HG02852 (cell line): ENCODE measurements at regions not wholly inside any gene's neighbourhood (a gene's known extent, or its start where the extent isn't known, plus 50 kb on each side); places are given as distances from the start of the nearest gene placed in this dataset.

Source experiments
- ATAC-seq: cut with Tn5 transposase; IDR thresholded peaks from one replicate; pipeline ENCODE4 v1.9.1; 2021; ENCODE audit warnings: mild to moderate bottlenecking, moderate library complexity; ENCODE audit not compliant: unreplicated experiment

DNA sequence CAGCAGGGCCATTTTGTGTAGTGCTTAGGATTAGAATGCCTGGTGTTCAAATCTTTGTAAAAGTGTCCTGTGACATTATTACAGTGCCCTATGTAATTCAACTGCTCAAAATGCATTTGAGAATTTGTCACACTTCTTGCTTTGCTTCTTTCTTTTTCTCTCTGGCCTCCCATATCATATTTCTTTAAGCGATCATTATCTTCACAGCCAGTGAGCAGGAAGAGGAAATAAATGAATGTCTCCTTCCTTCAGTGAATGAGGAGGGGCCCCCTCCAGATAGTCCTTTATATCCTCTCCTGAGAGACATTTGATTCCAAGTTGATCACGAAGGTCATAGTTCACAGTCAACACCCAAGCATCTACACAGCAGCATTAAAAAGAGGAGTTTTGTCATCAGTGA, 425.1 kb upstream of the NPVF start:
- no peak for ATAC-seq

DNA sequence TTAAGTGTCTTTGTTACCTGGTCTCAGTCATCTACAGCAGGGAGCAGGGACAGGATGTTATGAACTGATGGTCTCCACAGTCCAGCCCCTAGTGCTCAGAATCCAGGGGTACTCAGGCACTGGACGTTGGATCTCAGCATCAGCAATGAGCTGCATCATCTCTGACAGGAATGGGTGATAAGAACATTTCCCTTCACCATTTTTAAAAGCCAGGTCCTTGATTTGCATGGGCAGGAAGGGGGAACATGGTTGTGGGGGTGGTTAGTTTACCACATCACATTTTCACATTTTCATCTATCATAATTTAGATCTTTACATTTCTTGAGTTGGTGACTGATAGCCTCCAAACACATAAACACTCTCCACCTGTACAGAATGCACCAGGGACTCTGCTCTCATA, 427.8 kb upstream of the NPVF start:
- no peak for ATAC-seq

DNA sequence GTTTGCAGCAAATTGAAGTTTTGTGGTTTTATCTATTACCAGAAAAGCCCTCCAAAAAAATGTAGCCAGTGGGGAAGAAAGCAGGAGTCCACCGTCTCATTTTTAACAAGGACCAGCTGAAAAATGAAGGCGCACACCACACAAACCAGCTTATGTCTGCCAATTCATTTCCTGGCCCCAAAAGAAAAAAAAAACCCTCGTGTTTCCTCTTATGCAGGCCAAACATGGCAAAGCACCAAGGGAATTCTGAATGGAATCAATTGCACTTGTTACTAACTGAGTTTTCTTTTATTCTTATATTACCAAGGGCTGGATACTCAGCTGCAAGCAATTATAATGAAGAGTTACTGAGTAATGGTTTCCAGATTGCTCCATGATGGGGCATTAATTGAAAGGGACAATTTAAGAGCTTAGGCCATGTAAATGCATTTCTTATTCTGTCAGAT, 428.3 kb upstream of the NPVF start:
- no peak for ATAC-seq

DNA sequence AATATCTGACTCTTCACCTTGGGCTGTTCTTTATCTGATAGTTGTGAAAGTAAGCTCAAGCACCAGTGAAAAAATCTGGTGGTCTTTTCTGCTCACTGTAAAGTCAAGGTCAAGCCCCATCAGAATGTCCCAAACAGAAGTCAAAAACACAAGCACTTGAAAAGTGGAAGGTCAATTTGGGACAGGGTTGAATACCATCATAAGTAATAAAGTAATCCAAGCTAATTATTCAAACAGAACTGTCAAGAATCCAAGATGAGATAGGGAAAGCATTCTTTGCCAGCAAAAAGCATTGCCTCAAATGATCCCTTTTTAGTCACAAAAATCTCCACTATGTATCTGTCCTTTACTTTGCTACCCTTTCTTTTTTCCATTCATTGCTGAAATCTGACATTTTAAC, 430.1 kb upstream of the NPVF start:
- no peak for ATAC-seq

DNA sequence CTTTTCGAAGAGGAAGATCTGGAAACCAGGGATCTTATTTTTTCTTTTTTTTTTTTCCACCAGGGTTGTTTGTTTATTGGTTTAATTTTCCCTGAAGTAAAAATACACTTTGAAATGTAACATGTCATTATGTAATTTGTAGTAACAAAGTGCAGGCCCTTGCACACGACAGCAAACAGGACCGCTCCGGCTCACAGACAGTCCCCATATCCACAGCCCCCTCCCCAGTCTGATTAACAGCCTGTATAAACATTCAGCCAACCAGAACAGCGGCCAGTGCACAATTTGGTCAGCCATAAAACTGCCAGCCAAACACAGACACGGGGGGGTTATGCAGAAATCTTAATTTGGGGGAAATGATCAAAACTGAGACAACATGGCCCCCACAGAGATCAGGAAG, 431.6 kb upstream of the NPVF start:
- no peak for ATAC-seq

DNA sequence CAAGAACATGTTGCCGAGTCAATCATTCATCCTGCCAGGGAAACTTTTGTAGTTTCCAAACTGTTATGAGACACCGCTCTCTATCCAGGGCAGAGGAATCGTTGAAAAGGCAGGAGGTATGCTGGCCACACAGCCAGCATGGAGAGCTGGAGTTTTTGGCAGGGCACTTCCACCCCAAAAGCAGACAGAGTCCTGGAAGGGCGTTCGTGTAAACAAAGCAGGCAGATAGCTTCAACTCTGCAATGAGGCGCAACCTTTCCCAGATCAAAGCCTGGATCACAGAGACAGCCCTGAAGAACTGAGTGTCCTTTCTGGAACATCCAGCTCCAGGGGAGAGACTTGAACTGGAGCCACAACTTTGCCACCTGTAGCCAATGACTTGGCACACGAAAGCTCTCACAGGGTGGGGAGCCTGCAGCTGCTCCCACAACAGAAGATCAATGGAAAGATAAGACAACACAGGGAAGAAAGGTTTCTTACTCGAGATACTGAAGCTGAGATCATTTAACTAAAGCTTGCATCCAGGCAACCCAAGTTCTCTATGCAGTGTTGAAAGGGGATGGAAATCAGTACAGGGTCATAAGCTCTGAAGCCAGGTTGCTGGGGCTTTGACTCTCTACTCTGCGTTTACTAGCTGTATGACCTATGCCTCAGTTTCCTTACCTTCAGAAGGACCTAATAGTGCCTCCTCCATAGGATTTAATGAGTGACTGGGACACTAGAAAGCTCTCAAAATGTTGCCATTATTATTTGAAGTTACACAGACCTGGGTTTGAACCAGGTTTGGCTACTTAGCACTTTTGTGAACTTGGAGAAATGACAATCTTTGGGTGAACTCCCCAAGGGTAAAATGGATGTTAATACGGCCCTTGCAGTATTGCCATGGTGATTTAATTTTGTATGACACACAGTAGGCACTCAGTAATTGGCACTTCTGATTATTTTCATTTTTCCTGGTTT, 434.8 kb upstream of the NPVF start:
- ATAC-seq: no peak

DNA sequence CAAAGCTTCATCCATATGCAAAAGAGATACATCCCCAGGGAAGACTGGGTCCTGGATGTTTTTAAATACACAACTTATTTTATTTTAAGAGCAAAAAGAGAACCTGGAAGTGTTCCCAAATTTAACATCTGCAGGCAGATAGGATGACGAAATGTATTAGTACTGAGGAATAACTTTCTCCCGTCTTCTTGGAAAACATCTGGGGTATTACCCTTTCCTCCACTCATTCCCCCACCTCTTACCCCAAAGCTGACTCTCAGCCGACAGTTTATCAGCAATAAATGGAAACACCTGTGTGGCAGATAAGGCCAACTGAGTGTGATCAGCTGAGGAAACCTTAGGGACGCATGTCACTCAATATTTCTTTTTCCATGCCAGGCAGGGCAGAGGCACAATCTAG, 435.6 kb upstream of the NPVF start:
- no peak for ATAC-seq

DNA sequence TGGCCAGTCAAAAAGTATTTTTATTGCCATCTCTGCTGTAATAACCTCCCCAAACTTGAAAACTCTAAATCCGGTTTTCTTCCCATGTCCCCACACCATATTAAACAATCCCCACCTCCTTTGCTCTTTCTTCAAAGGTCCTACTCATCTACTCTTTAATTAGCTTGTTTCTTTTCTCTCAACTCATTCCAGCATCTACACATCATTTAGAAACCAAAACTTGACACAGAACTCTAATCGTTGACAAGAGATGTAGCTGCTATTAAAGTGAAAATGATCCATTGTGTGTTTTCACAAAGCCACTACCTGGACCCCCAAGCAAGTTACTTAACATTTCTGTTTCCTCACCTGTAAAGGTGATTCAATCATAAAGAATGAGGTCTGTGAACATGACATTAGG, 436.3 kb upstream of the NPVF start:
- ATAC-seq: peak; percentile 61

DNA sequence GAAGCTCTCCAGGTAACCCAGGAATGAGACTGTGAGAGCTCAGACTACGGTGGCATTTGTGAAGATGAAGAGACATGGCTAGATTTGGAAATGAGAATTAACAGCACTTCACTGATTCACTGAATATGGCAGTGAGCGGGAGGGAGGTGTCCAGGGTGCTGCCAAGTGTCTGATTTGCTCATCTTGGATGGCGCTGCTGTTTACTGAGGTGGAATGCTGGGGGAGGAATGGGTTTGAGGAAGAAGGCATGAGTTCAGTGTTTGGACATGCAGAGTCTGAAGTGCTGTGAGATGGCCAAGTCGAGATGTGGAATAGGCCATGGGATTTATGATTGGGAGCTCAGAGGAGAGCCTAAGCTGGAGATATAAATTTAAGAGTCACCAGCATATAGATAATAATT, 437.1 kb upstream of the NPVF start:
- ATAC-seq: no peak

DNA sequence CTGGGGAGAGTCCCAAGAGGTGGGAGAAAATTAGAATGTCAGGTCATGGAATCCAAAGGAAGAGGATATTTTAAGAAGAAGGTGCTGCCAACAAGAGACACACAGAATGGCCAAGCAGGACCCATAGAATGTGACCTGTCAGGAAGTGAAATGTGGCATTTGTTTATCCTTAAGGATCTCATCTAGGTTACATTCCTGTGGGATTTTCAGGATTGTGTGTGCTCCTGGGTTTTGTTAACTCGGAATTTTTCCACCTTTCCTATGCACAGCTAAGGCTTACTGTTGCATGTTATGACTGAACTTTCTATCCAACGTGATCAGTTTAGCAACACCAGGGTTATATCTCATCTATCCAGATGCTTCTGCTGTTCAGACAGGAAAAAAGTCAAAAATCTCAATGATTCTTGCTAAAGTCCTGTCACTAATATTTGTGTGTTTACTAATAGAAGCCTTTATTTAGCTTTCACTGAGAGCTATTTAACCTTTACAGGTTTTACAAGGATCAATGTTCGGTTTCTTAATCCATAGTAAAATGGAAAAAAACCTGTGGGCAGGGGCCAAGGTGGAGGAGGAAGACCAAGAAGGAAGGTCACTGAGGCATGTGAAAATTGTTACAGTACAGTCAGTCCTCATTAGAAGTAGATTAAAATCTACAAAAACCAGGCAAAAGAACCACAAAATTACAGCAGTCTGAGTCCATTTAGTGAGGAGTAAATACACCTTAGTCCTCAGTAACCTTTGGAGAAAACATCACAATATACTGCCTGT, 437.8 kb upstream of the NPVF start:
- ATAC-seq: no peak

DNA sequence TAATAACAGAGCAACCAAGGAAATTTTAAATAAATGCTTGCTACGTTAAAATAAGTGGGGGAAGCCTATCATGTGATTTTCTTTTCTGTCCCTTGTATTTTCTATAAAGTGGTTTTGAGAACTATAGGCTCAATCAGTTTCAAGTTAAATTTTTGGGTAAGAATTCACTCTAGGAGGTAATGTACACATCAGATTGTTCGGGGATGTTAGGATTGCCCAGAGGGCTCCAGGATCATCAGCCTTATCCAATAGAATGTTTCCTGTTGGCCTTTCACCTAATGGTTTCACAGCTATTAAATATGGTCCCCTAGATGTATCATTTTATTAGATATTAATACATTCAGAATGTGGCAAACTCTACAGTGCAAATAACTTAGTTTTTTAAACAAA, 438.4 kb upstream of the NPVF start:
- ATAC-seq: no peak

DNA sequence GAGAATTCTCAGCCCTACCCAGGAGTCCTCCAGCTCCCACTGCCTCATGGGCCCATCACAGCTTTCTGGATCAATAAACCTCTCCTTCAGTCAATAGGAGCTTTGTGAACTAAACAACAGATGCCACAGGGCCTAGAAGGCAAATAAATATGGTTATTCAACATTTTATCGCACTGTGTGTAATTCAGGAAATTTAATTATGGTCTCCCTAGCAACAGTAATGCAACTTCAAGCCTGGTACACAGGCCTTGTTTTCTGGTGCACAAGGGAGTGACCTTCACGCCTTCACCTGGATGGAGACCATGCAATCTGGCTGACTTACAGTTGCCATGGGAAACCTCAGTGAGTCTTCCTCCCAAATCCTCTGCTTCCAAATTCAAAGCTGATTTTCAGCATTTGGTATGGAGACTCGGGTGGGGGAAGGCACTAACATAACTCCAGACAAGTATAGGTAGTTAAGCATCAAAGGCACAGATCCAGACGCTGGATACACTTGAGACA, 441.0 kb upstream of the NPVF start:
- ATAC-seq: no peak

DNA sequence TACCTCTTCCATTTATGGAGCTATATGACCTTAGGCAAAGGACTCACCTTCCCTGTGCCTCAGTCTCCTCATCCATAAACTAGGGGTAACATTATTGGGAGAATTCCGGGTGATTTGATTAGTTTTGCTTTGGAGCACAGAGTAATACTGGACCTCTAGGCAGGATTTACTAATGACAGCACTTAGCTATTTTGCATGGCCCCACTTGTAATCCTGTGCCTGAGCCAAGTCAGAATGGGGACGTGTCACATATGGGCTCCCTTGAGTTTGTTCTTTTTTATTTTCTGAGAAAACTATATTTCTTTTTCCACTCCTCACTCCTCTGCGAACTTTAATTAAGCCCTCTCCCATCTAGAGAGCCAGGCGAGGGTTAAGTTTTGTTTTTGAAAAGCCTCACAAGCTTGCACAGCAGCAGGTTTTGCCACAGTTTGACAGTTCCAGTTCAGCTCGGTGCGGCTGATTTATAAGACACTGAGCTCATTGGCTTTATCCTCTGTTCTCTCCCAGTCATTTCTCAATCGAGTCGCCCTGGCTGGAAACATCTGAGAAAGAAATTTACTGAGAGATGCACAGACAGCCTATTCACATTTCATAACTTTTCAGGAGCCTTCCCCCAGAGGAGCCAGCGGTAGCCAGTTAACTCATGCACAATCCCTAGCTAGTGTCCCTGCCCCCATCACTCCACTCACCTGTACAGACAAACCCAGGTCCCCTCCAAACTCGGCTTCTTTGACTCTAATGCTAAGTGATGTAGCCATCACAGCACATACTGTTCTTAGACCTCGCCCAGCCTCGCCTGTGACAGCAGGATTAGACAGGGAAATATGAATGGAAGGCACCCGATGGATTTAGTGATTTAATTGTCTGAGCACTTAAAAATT, 441.9 kb upstream of the NPVF start:
- no peak for ATAC-seq

DNA sequence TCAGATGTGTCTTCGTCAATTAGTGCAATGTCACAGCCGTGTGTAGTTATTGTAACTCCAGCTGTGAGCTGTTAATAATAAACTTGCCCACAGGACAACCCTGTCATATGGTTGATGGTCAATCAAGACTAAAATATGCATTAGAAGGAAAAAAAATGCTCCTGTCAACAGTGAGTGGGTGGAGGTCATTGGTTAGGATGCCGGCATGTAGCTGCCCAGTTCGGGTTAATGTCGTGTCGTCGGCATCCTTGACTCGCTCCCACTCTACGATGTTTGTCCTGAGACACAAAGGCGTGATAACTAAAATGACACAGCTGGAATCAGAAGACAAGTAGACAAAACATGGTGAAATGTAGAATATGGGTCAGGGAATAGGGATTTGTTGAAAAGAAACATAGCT, 442.8 kb upstream of the NPVF start:
- ATAC-seq: no peak

DNA sequence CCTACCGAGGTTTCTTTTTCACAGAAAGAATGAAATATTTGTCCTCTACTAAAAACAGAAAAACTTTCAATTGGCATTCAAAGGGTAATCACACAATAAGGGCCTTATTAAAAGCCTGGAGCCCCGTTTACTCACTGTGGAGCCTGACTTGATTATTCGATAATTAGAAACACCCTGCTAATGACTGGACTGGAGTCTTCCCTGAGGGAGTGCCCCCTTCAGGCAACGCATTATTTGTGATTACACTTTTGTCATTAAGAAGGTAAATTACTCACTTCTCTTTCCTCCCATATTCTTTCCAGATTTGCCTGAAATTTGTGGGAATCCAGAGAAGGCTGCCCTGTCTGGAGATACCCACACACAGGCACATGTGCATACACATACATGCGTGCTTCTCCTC, 444.2 kb upstream of the NPVF start:
- no peak for ATAC-seq

DNA sequence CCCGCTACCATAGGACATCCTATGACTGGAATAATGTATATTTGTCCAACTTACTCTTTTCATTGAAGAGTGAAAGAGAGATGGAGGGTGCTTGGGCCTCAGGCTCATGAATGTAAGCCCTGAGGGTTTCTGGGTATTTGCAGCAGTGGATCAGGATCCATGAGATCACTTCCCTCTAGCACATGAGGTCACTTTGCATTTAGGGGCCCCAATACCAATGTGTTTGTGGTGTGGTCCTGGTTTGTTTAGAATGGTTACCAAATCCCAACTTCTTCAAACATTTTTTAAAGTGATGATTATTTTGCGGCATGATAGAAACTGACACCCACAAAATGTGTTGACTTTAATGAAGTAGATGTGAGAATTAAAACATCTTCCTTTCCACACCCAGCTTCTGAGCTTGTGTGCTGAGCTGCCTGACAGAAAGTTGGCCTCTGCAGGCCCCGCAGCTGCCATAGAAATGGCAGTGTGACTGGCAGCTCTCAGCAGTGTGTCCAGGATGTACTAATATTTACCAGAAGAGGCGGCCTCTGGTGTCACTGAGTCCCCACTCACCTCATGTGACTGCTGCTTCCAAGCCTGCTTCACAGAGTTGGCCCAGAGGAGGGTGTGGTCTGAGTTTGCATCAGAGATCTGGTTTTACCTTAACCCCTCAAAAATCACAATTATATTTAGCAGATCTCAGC, 447.6 kb upstream of the NPVF start:
- no peak for ATAC-seq

DNA sequence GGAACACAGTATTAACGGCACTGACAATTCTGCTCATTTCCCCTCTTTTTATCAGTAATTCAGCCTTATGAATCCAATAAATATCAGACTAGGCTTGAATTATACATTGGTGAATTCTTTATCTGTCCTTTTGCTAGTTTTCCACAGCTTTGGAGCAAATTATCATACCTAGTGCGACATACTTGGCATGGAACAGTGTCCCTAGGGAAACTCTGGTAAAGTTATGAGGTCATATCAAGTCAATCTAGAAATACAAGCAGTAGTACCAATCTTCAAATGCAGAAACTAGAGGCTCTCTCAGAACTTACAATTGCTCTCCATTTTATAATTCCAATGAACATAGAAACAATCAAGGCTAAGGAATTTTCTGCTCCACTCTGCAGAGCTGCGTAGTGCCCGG, 449.3 kb upstream of the NPVF start:
- no peak for ATAC-seq

DNA sequence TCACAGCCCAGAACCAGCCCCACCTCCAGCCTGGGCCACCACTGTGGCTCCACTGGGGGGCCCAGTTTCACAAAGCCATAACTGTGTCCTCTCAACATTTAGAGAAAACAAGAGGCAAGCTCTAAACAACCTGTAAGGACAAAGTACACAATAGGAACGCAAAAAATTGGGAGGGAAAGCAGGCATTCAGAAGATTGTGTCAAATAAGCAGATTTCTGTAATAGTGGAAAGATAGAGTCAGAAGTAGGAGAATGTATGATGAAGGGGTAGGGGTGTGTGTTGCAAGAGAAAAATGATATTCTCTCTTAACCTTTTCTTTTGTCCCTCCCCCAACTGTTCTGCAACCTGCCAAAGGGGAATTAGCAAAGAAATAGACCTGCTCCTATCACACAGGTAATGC, 449.9 kb upstream of the NPVF start:
- no peak for ATAC-seq

DNA sequence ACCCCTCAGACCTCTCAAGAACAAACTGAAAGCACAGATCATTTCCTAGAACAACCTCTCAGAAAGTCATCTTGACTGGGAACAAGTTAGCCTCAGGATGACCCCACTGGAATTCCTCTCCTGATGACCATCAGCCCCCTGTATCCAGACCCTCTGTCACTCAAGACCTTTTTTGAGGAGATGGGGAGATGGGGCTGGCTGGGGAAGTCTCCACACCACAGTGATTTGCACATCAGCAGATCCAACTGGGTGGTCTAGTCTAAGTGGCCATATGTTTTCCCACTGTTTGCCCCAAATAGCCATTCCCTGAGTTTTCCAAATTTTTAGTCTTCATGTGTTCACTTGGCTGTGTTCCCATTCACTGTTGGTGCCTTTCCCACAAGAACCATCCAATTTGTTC, 452.4 kb upstream of the NPVF start:
- no peak for ATAC-seq

DNA sequence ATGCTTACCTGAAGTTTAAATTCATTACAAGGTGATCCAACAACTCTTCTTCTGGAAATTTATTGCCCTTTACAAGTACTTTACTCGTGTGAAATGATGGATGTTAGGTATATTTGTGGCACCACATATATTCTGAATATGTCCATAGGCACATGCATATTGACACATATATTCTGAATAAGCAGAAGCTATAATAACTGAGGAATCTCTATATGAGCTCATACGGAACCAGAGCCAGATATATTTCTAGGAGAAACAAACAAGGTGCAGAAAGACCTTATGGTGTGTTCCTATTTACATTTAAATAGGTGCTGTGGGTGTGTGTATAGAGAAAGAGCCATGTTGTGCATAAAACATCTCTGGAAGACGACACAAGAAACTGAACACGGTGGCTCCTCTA, 456.1 kb upstream of the NPVF start:
- ATAC-seq: no peak
